ENCODE measurements at regions not wholly inside any gene's neighbourhood (a gene's known extent, or its start where the extent isn't known, plus 50 kb on each side); places are given as distances from the start of the nearest gene placed in this dataset.
"Not testable (repeated sequence)": the region's sequence is repeated elsewhere in the genome, so short reads cannot be mapped to it uniquely, and the experiment has no call there.

DNA sequence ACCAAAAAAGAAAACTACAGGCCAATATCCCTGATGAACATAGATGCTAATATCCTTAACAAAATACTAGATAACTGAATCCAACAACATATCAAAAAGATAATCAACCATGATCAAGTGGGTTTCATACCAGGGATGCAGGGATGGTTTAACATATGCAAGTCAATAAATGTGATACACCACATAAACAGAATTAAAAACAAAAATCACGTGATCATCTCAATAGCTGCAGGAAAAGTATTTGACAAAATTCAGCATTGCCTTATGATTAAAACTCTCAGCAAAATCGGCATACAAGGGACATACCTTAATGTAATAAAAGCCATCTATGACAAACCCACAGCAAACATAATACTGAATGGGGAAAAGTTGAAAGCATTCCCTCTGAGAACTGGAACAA is 199.9 kb downstream of the TXNL1 start:
- not testable (repeated sequence) for DNase-seq

DNA sequence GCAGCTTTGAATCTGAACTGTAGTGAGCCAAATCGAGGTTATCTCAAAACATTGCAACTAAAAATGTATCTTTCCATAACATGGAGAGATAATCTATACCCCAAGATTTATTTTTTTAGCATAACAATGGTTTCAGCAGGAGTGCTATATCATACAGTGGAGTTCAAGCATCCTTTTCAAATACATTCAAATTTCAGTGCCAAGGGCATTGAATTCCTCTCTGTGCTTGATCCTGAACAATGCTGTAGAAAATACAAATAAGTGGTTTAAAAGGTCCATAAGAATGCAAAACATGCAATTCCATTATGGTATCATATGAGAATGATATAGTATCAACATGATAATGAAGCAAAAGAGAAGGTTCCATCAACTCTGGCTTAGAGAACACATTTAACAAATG is 201.7 kb downstream of the TXNL1 start:
- no peak for DNase-seq

DNA sequence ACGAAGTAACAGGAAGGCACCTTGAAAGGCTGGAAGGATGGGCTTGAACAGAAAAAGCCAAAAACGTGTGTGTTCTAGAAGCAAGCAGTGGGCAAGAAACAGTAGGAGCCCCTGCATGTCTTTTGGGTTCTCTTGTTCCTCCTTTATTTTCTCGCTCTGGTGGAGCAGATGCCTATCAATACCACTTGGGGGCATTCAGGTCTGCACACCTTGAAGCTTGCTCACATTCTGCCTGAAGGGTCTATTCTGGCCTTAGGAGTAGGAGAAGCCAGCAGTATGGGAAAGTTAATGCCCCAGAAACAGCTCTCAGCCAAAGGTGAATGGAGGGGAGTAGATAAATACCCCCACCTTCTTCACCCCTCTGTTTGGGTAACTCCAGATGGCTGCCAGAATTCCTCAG is 204.5 kb downstream of the TXNL1 start:
- DNase-seq, result no peak

DNA sequence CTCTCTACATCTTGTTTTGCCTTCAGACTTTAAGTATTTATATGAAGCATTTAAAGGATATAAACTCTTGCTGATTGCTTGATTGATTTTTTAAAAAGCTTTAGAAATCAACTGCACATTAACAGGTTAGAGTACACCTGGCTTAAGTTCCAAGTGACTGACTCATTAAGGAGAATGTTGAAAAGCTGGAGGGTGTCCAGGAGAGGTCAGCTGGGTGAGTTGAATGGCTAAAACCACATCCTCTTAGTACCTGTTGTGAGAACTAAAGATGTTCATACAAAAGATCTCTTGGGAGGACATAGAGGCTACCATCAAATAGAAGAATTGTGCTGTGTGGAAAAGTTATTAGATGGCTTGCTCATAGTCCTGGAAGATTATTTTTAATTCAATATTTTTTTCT is 206.8 kb downstream of the TXNL1 start:
- no peak for DNase-seq

DNA sequence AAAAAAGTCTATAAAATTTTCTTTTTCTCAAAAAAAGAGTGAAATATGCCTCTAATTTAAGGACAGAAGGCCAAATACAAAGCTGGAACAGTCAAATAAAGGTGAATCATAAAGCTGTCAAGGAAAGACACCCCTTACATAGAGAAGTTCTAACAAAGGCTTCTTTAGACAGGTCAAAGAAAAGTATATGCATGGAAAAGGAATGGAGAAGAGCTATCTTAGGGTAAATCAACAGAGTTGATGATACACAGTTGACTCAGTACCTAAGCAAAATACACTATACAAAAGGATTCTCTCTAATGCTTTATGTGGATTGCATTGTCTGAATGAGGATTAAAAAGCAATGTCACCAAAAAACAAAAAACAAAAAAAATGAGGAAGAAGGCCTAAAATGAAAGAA is 214.8 kb downstream of the TXNL1 start:
- no peak for DNase-seq

- DNase-seq, result no peak
Observed at GRCh38 chr18:56421647-56422046, 216.7 kb downstream of the TXNL1 start.

DNA sequence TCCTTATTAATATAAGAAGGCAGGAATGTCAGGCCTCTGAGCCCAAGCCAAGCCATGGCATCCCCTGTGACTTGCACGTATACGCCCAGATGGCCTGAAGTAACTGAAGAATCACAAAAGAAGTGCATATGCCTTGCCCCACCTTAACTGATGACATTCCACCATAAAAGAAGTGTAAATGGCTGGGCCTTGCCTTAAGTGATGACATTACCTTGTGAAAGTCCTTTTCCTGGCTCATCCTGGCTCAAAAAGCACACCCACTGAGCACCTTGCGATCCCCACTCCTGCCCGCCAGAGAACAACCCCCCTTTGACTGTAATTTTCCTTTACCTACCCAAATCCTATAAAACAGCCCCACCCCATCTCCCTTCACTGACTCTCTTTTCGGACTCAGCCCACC is 217.5 kb downstream of the TXNL1 start:
- DNase-seq, result not testable (repeated sequence)

DNA sequence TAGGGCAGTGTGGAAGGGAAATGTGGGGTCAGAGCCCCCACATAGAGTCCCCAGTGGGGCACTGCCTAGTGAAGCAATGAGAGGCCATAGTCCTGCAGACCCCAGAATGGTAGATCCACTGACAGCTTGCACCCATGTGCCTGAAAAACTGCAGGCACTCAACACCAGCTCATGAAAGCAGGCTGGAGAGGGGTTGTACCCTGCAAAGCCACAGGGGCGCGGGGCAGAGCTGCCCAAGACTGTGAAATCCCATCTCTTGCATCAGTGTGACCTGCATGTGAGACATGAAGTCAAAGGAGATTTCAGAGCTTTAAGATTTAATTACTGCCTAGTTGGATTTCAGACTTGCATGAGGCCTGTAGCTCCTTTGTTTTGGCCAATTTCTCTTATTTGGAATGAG is 224.0 kb downstream of the TXNL1 start:
- no peak for DNase-seq

GRCh38 chr18:56413862-56414261 is 224.5 kb downstream of the TXNL1 start:
- DNase-seq, result no peak

- DNase-seq, result peak; percentile 52
Observed at GRCh38 chr18:56412951-56413350, 225.4 kb downstream of the TXNL1 start.

DNA sequence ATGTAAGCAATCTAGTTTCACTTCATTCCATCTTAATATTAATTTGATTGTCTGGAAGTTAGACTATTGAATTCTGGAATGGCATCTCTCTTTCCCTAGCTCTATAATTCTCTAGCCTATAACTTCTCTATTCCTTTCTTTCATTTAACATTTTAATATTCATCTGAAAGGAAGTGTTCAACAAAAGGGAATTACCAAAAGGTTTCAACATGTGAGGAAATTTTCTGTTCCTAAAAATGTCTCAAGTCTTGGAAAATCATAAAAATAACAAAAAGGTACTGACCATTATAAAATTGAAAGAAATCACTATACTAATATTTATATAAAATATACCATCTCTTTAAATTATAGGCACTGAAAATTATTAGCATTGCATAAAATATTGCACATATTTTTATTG is 228.7 kb downstream of the TXNL1 start:
- DNase-seq, result peak; percentile 49

DNA sequence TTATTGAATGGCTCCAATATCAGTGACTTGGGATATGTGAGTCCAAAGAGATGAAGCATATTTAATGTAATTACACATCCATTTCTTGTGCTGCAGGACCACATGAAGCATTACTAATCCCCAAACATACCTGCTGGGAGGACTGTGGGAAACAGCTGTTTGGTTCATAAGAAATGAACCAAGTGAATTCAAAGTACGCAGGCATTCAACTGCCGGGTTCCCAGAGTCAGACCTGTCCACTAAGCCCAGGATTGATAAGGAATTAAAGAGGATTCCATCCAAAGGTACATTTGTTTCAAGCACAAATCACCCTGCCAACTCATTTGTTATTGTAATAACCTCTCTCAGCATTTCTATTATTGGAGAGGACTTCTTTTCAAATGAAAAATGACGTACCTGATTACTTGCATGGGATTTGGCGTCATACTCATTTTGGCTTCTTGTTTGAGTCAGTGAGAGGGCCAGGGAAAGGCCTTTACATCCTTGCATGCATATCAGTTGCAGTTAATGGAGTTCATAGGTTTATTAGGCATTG is 230.7 kb downstream of the TXNL1 start:
- no peak for DNase-seq

- DNase-seq, result peak; percentile 83
Observed at GRCh38 chr18:56402872-56403516, 235.4 kb downstream of the TXNL1 start.

DNA sequence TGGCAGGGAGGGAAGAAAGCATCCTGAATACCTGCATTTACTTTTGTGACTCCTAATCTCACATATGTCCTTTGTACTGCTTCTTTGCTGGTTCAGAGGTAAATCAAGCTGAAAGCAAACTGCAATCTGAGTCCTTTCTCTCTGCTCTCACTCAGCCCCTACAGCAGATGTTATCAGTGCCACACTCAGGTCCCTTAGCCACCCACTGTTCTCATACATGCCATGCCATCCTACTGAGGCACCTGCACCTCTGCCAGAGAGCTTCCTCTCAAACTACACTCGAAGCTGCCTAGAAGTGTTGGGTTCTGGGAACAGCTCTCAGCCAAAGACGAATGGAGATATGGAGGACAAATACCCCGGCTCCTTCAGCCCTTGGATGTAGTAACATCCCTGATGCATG is 244.5 kb downstream of the TXNL1 start:
- DNase-seq, result no peak

DNA sequence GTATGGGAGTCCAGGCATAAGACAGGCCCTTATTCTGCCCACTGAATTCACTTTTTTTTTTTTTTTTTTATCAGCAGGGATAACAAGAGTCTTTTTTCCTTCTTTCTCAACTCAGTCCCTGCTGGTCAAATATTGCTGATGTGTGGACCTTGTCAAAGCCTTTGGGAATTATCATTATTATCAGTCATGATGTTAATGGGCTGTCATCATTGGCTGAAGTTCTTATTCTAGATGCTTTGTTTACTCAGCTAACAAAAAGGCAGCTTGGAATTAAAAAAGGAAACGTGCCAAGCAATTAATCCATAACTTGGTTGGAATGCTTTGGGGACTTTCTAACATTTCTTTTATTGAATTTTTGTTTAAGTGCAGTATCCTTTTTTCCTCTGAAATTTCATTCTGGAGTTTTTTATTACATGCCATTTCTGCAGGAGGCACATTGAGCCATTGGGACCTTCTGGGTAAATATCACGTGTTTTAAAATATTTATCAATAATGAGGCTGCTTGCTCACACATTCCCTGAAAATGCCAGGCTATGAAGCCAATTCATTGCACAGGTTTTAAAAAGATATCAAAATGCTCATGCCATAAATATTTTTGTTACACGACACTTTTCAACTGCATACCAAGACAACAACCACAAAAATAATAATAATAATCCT is 246.3 kb downstream of the TXNL1 start:
- no peak for DNase-seq

DNA sequence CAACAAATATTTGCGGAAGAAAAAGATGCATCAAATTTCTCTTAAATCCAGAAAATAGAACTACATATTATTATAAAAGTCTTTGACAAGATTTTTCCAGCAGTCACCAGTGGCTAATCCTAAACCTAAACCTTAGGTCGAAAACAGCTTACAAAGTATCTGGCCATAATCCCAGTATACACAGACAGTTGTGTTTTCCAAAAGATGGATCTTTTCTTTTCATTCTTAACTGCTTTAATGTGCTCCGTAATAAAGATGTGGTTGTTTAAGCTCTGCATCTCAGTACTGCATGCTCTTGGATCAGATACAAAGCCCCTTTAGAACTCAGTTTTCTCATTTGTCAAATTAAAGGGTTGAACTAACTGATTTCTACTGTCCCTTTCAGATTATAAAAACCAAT is 247.8 kb downstream of the TXNL1 start:
- no peak for DNase-seq

- no peak for DNase-seq
Observed at GRCh38 chr18:56389190-56389589, 249.2 kb downstream of the TXNL1 start.

GRCh38 chr18:56388571-56388970 is 249.8 kb downstream of the TXNL1 start:
- DNase-seq, result no peak

DNA sequence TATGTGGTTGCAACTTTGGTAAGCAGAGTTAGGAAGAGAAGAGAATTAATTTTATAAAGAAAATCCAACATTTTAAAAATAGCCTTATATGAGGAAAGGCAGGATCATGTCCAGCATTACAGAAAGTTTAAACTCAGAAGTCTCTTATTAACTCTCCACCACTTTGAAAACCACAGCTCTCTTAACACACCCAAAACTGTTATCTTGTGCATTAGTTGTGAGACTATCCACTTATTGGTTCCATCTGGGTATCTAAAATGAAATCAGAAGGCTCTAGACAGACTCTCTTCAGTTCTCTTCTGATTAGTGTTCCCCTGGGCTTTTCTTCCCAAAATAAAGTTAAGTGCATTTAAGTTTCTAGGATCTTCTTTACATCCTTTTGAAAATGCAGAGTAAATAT is 251.5 kb downstream of the TXNL1 start:
- no peak for DNase-seq

GRCh38 chr18:56383349-56383748 is 255.0 kb downstream of the TXNL1 start:
- no peak for DNase-seq

GRCh38 chr18:56382541-56382940 is 255.9 kb downstream of the TXNL1 start:
- DNase-seq, result no peak

DNA sequence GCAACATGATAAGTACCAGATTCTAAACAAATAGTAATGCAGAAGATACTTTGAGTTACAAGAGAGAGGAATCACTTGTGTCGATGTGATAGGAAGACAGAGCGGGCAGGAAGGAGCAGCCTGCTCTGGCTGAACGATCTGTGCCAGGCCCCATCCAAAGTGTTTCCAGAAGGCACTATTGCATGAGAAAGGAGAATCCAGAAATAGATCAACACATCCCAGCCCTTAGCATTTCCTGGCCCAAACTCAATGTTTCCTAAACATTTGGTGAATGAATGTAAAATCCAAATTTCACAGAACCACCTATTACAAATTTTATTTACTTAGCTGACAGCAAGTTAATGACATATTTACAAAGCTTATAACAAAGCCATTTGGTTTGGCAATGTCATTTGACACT is 257.2 kb downstream of the TXNL1 start:
- no peak for DNase-seq

DNA sequence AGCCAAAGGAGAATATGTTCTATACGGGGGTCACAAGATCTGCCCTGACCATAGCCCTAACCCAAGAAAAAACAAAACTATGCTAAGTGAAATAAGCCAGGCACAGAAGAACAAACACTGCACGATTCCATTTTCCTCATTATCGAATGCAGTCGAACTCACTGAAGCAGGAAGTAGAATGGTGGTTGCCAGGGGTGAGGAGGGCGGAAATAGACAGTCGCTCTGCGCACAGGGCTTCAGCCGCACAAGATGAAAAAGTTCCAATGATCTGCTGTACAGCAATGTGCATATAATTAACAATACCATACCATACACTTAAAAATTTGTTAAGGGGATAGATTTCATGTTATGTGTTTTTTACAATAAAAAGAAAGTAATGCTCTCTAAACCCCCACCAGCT is 257.7 kb downstream of the TXNL1 start:
- no peak for DNase-seq

GRCh38 chr18:56379256-56379655 is 259.1 kb downstream of the TXNL1 start:
- DNase-seq, result no peak

- no peak for DNase-seq
Observed at GRCh38 chr18:56377231-56377630, 261.2 kb downstream of the TXNL1 start.
